Body of pancreas (tissue), 4 donors: ENCODE measurements at regions not wholly inside any gene's neighbourhood (a gene's known extent, or its start where the extent isn't known, plus 50 kb on each side); places are given as distances from the start of the nearest gene placed in this dataset.

Experiments
- POLR2A ChIP-seq, 3 donors: fragments of 450-650 bp; IDR thresholded peaks; one replicate each; pipeline ENCODE4 v1.6.1; 2016; ENCODE audit warnings: antibody characterized with exemption in 3 of 3, mild to moderate bottlenecking in 2 of 3
- TF ChIP-seq, protein P1 (sequence below), 7 experiments: fragments of 450-650 bp in 4 of 7; fragments of 200-600 bp in 3 of 7; sonication (generic) in 3 of 7; IDR thresholded peaks; one replicate each; pipeline ENCODE4 v1.5.1; 2016 to 2019; ENCODE audit warnings: antibody characterized with exemption in 7 of 7

DNA sequence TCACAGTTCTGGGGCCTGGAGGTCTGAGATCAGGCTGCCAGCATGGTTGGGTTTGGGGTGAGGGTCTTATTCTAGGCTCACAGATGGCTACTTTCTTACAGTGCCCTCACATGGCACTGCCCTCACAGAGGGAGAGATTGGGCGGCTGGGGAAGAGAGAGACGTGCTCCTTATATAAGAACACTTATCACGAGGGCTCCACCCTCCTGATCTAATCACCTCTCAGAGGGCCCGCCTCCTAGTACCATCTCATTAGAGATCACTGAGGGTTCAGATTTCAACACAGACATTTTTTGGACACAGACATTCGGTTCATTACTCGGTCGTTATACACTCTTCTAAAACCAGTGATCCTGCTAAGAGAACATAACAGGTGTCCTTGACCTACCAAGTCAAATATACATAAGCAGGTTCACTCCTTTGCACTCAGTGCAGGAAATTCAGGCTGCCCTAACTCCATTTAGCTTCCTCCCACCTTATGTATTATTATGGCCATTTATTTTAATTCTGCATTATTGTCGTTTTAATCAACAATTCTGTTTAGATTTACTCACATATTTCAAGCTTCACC, 121.7 kb downstream of the ICE1 start:
- no peak for TF ChIP-seq POLR2A (IDR thresholded peaks at IDR 0.05)
- TF ChIP-seq, protein P1, sequence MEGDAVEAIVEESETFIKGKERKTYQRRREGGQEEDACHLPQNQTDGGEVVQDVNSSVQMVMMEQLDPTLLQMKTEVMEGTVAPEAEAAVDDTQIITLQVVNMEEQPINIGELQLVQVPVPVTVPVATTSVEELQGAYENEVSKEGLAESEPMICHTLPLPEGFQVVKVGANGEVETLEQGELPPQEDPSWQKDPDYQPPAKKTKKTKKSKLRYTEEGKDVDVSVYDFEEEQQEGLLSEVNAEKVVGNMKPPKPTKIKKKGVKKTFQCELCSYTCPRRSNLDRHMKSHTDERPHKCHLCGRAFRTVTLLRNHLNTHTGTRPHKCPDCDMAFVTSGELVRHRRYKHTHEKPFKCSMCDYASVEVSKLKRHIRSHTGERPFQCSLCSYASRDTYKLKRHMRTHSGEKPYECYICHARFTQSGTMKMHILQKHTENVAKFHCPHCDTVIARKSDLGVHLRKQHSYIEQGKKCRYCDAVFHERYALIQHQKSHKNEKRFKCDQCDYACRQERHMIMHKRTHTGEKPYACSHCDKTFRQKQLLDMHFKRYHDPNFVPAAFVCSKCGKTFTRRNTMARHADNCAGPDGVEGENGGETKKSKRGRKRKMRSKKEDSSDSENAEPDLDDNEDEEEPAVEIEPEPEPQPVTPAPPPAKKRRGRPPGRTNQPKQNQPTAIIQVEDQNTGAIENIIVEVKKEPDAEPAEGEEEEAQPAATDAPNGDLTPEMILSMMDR (IDR thresholded peaks at IDR 0.05) = no peak
